Fibroblast of lung (primary cell): ENCODE measurements at regions not wholly inside any gene's neighbourhood (a gene's known extent, or its start where the extent isn't known, plus 50 kb on each side); places are given as distances from the start of the nearest gene placed in this dataset.

Source experiments
- EZH2 ChIP-seq: IDR thresholded peaks from 2 replicates; pipeline ENCODE4 v1.5.1; 2012; ENCODE audit warnings: low read length, control low read depth, mild to moderate bottlenecking; ENCODE audit errors: missing control alignments
- TF ChIP-seq, protein P1 (sequence below), 2 donors: IDR thresholded peaks in 1 of 2; conservative IDR thresholded peaks in 1 of 2; 1 replicate in 1 of 2; 2 replicates in 1 of 2; pipeline ENCODE4 v1.5.1; 2011 to 2012; ENCODE audit warnings: low read length in 2 of 2, control low read depth in 1 of 2, inconsistent platforms in 1 of 2, low read depth in 1 of 2, mild to moderate bottlenecking in 1 of 2

DNA sequence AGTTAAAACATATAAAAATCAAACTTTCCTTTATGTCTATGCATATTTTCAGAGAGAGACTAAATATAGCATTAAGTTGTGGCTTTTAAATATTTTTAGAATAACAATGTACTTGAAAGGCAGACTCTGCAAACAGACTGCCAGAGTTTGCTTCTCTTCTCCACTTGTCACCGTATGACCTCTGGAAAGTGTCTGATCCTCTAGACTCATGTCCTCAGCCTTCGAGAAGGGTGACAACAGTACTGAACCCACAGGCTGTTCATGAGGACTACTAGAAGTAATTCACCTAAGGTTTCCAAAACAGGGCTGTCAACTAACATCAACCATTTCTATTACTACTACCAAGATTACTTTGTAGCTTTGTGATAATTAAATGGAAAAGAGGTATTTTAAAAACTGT, 167.7 kb upstream of the TBCA start:
- TF ChIP-seq, protein P1, sequence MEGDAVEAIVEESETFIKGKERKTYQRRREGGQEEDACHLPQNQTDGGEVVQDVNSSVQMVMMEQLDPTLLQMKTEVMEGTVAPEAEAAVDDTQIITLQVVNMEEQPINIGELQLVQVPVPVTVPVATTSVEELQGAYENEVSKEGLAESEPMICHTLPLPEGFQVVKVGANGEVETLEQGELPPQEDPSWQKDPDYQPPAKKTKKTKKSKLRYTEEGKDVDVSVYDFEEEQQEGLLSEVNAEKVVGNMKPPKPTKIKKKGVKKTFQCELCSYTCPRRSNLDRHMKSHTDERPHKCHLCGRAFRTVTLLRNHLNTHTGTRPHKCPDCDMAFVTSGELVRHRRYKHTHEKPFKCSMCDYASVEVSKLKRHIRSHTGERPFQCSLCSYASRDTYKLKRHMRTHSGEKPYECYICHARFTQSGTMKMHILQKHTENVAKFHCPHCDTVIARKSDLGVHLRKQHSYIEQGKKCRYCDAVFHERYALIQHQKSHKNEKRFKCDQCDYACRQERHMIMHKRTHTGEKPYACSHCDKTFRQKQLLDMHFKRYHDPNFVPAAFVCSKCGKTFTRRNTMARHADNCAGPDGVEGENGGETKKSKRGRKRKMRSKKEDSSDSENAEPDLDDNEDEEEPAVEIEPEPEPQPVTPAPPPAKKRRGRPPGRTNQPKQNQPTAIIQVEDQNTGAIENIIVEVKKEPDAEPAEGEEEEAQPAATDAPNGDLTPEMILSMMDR (conservative IDR thresholded peaks at IDR 0.05 in 1 of 2, IDR thresholded peaks at IDR 0.05 in 1 of 2; ENCODE audit: low read depth in 1 of 2, low read length in 2 of 2), result no peak
- no peak for TF ChIP-seq EZH2
